ENCODE measurements at regions not wholly inside any gene's neighbourhood (a gene's known extent, or its start where the extent isn't known, plus 50 kb on each side); places are given as distances from the start of the nearest gene placed in this dataset.
"Not testable (repeated sequence)": the region's sequence is repeated elsewhere in the genome, so short reads cannot be mapped to it uniquely, and the experiment has no call there.

GRCh38 chr4:164261831-164262230 is 492.1 kb upstream of the SMIM31 start:
- Histone ChIP-seq H3K36me3 (no peaks in the 10 kb centered on the region), H3K9me3 (no peaks in the 10 kb centered on the region), H3K27me3 (no peaks in the 10 kb centered on the region), H3K4me1 (no peaks in the 10 kb centered on the region), H3K4me3 (no peak overlapping the region), H3K27ac (no peak overlapping the region)
- no peak for DNase-seq (ENCODE audit: low spot score in 2 of 2)
- no peak for TF ChIP-seq CTCF (IDR thresholded peaks at IDR 0.05)
- no peak for TF ChIP-seq POLR2AphosphoS5 (IDR thresholded peaks at IDR 0.05)
- TF ChIP-seq POLR2A (IDR thresholded peaks at IDR 0.05) = no peak
- intact Hi-C loops (cut with DNase I; ENCODE audit: low total_unique reads) = no loop called here

- intact Hi-C loops (cut with DNase I; ENCODE audit: low total_unique reads); H3K36me3 ChIP-seq; H3K9me3 ChIP-seq; H3K27ac ChIP-seq; DNase-seq (ENCODE audit: low spot score in 2 of 2); H3K27me3 ChIP-seq; H3K4me1 ChIP-seq; H3K4me3 ChIP-seq: not testable (repeated sequence)
Measured at GRCh38 chr4:164262508-164262907, 491.4 kb upstream of the SMIM31 start.

- intact Hi-C loops (cut with DNase I; ENCODE audit: low total_unique reads); DNase-seq (ENCODE audit: low spot score in 2 of 2); H3K9me3 ChIP-seq; H3K36me3 ChIP-seq; H3K4me3 ChIP-seq; H3K4me1 ChIP-seq; H3K27ac ChIP-seq; H3K27me3 ChIP-seq: not testable (repeated sequence)
Measured at GRCh38 chr4:164277414-164277813, 476.5 kb upstream of the SMIM31 start.

- Histone ChIP-seq H3K27me3 (no peaks in the 10 kb centered on the region), H3K9me3 (no peaks in the 10 kb centered on the region), H3K4me1 (no peaks in the 10 kb centered on the region), H3K27ac (no peak overlapping the region), H3K36me3 (no peaks in the 10 kb centered on the region), H3K4me3 (no peak overlapping the region)
- DNase-seq (ENCODE audit: low spot score in 2 of 2) = no peak
- TF ChIP-seq POLR2AphosphoS5 (IDR thresholded peaks at IDR 0.05) (no peak), CTCF (IDR thresholded peaks at IDR 0.05) (no peak), POLR2A (IDR thresholded peaks at IDR 0.05) (no peak)
- intact Hi-C loops (cut with DNase I; ENCODE audit: low total_unique reads) = no loop called here
Measured at GRCh38 chr4:164287173-164287572, 466.8 kb upstream of the SMIM31 start.

GRCh38 chr4:164288578-164288977 is 465.4 kb upstream of the SMIM31 start:
- Histone ChIP-seq H3K27ac (no peak overlapping the region), H3K4me3 (no peak overlapping the region), H3K4me1 (no peaks in the 10 kb centered on the region), H3K9me3 (no peaks in the 10 kb centered on the region), H3K27me3 (no peaks in the 10 kb centered on the region), H3K36me3 (no peaks in the 10 kb centered on the region)
- intact Hi-C loops (cut with DNase I; ENCODE audit: low total_unique reads) = no loop called here
- TF ChIP-seq POLR2AphosphoS5 (IDR thresholded peaks at IDR 0.05) (no peak), CTCF (IDR thresholded peaks at IDR 0.05) (no peak), POLR2A (IDR thresholded peaks at IDR 0.05) (no peak)
- DNase-seq (ENCODE audit: low spot score in 2 of 2) = no peak

- no peaks in the 10 kb centered on the region for H3K27me3 ChIP-seq
- TF ChIP-seq POLR2AphosphoS5 (IDR thresholded peaks at IDR 0.05) = no peak
- no peak for TF ChIP-seq CTCF (IDR thresholded peaks at IDR 0.05)
- no peak for TF ChIP-seq POLR2A (IDR thresholded peaks at IDR 0.05)
- no peak overlapping the region for H3K4me3 ChIP-seq
- no peaks in the 10 kb centered on the region for H3K36me3 ChIP-seq
- H3K4me1 ChIP-seq = no peaks in the 10 kb centered on the region
- intact Hi-C loops (cut with DNase I; ENCODE audit: low total_unique reads) = no loop called here
- H3K9me3 ChIP-seq = no peaks in the 10 kb centered on the region
- no peak overlapping the region for H3K27ac ChIP-seq
- no peak for DNase-seq (ENCODE audit: low spot score in 2 of 2)
Measured at GRCh38 chr4:164293203-164293602, 460.7 kb upstream of the SMIM31 start.

Measured in breast epithelium (tissue), 4 donors.